Glomerular endothelial cell (primary cell): ENCODE measurements at regions not wholly inside any gene's neighbourhood (a gene's known extent, or its start where the extent isn't known, plus 50 kb on each side); places are given as distances from the start of the nearest gene placed in this dataset.
A peak's percentile ranks its signal among the peaks of the same experiment; 100 is the strongest.
"Not testable (repeated sequence)": the region's sequence is repeated elsewhere in the genome, so short reads cannot be mapped to it uniquely, and the experiment has no call there.

Source experiments
- DNase-seq: peaks from one replicate; pipeline ENCODE4 v3.0.0-alpha.2; 2011; ENCODE audit warnings: low read depth, low spot score; ENCODE audit errors: extremely low read depth

- peak; percentile 4 for DNase-seq
Measured at GRCh38 chr6:140269591-140270165, 895.2 kb upstream of the CITED2 start.

- DNase-seq, result no peak
Measured at GRCh38 chr6:140264431-140264830, 890.0 kb upstream of the CITED2 start.

GRCh38 chr6:140258302-140258701 lies 883.9 kb upstream of the CITED2 start:
- DNase-seq, result not testable (repeated sequence)

- no peak for DNase-seq
Measured at GRCh38 chr6:140256248-140256647, 881.8 kb upstream of the CITED2 start.

- DNase-seq, result no peak
Measured at GRCh38 chr6:140253096-140253495, 878.6 kb upstream of the CITED2 start.

- no peak for DNase-seq
Measured at GRCh38 chr6:140252099-140252498, 877.7 kb upstream of the CITED2 start.

- no peak for DNase-seq
Measured at GRCh38 chr6:140245296-140246040, 871.0 kb upstream of the CITED2 start.

- no peak for DNase-seq
Measured at GRCh38 chr6:140237251-140237650, 862.8 kb upstream of the CITED2 start.

GRCh38 chr6:140236732-140237131 lies 862.3 kb upstream of the CITED2 start:
- no peak for DNase-seq

- no peak for DNase-seq
Measured at GRCh38 chr6:140230282-140230681, 855.8 kb upstream of the CITED2 start.

- DNase-seq, result no peak
Measured at GRCh38 chr6:140228491-140228890, 854.0 kb upstream of the CITED2 start.

GRCh38 chr6:140226637-140227036 lies 852.2 kb upstream of the CITED2 start:
- no peak for DNase-seq

- DNase-seq, result no peak
Measured at GRCh38 chr6:140225701-140226436, 851.4 kb upstream of the CITED2 start.

GRCh38 chr6:140217283-140217682 lies 842.8 kb upstream of the CITED2 start:
- no peak for DNase-seq

- DNase-seq, result no peak
Measured at GRCh38 chr6:140209775-140210174, 835.3 kb upstream of the CITED2 start.

- DNase-seq, result no peak
Measured at GRCh38 chr6:140208286-140208685, 833.8 kb upstream of the CITED2 start.

- DNase-seq, result no peak
Measured at GRCh38 chr6:140205795-140206593, 831.5 kb upstream of the CITED2 start.

- DNase-seq, result no peak
Measured at GRCh38 chr6:140204154-140204553, 829.7 kb upstream of the CITED2 start.

GRCh38 chr6:140203661-140204147 lies 829.3 kb upstream of the CITED2 start:
- peak; percentile 41 for DNase-seq

- peak; percentile 61 for DNase-seq
Measured at GRCh38 chr6:140202964-140203515, 828.6 kb upstream of the CITED2 start.
